ENCODE measurements at regions not wholly inside any gene's neighbourhood (a gene's known extent, or its start where the extent isn't known, plus 50 kb on each side); places are given as distances from the start of the nearest gene placed in this dataset.

GRCh38 chr6:125477844-125478243 lies 176.1 kb upstream of the HDDC2 start:
- TF ChIP-seq CTCF (IDR thresholded peaks at IDR 0.05; ENCODE audit: low read depth, low read length) (no peak), EZH2phosphoT487 (IDR thresholded peaks at IDR 0.05; ENCODE audit: low read depth) (no peak)
- H3K9me3 ChIP-seq (ENCODE audit: insufficient read depth, low read length): no peaks in the 10 kb centered on the region
- peaks cover 5% of the 10 kb centered on the region for H3K4me1 ChIP-seq (ENCODE audit: low read length)

GRCh38 chr6:125480146-125480545 lies 178.4 kb upstream of the HDDC2 start:
- Histone ChIP-seq H3K9ac (ENCODE audit: low read length) (no peak overlapping the region), H3K27ac (ENCODE audit: low read length) (no peak overlapping the region), H3K79me2 (ENCODE audit: low read length) (no peaks in the 10 kb centered on the region), H4K20me1 (ENCODE audit: insufficient read depth, low read length) (no peaks in the 10 kb centered on the region), H3K27me3 (ENCODE audit: low read depth, low read length) (no peaks in the 10 kb centered on the region), H3K9me3 (ENCODE audit: insufficient read depth, low read length) (no peaks in the 10 kb centered on the region), H3K4me3 (ENCODE audit: low read length) (no peak overlapping the region), H2AFZ (ENCODE audit: low read depth, low read length) (no peak overlapping the region), H3K4me1 (ENCODE audit: low read length) (peaks cover 3% of the 10 kb centered on the region; the same call in 1 of the 2 replicates), H3K4me2 (ENCODE audit: low read length) (no peak overlapping the region), H3K36me3 (replicated peaks; ENCODE audit: low read depth, low read length) (no peaks in the 10 kb centered on the region)
- no peak for TF ChIP-seq CTCF (IDR thresholded peaks at IDR 0.05; ENCODE audit: low read depth, low read length)
- no peak for TF ChIP-seq EZH2phosphoT487 (IDR thresholded peaks at IDR 0.05; ENCODE audit: low read depth)

More at GRCh38 chr6:125477844-125478243, 176.1 kb upstream of the HDDC2 start:
- no peaks in the 10 kb centered on the region for H3K27me3 ChIP-seq (ENCODE audit: low read depth, low read length)
- no peaks in the 10 kb centered on the region for H4K20me1 ChIP-seq (ENCODE audit: insufficient read depth, low read length)
- no peak overlapping the region for H3K4me2 ChIP-seq (ENCODE audit: low read length)
- no peak overlapping the region for H2AFZ ChIP-seq (ENCODE audit: low read depth, low read length)
- H3K4me3 ChIP-seq (ENCODE audit: low read length): no peak overlapping the region
- H3K79me2 ChIP-seq (ENCODE audit: low read length): no peaks in the 10 kb centered on the region
- no peak overlapping the region for H3K9ac ChIP-seq (ENCODE audit: low read length)
- H3K27ac ChIP-seq (ENCODE audit: low read length): no peak overlapping the region
- no peaks in the 10 kb centered on the region for H3K36me3 ChIP-seq (replicated peaks; ENCODE audit: low read depth, low read length)

GRCh38 chr6:125480571-125480970 lies 178.8 kb upstream of the HDDC2 start:
- no peak overlapping the region for H2AFZ ChIP-seq (ENCODE audit: low read depth, low read length)
- no peaks in the 10 kb centered on the region for H3K36me3 ChIP-seq (replicated peaks; ENCODE audit: low read depth, low read length)
- H3K9ac ChIP-seq (ENCODE audit: low read length): no peak overlapping the region
- TF ChIP-seq EZH2phosphoT487 (IDR thresholded peaks at IDR 0.05; ENCODE audit: low read depth) (no peak), CTCF (IDR thresholded peaks at IDR 0.05; ENCODE audit: low read depth, low read length) (no peak)
- peaks cover 3% of the 10 kb centered on the region; the same call in 1 of the 2 replicates for H3K4me1 ChIP-seq (ENCODE audit: low read length)
- no peak overlapping the region for H3K27ac ChIP-seq (ENCODE audit: low read length)
- no peak overlapping the region for H3K4me3 ChIP-seq (ENCODE audit: low read length)
- no peaks in the 10 kb centered on the region for H3K79me2 ChIP-seq (ENCODE audit: low read length)
- no peaks in the 10 kb centered on the region for H4K20me1 ChIP-seq (ENCODE audit: insufficient read depth, low read length)
- no peaks in the 10 kb centered on the region for H3K9me3 ChIP-seq (ENCODE audit: insufficient read depth, low read length)
- no peak overlapping the region for H3K4me2 ChIP-seq (ENCODE audit: low read length)
- no peaks in the 10 kb centered on the region for H3K27me3 ChIP-seq (ENCODE audit: low read depth, low read length)

- no peak overlapping the region for H3K27ac ChIP-seq (ENCODE audit: low read length)
- H2AFZ ChIP-seq (ENCODE audit: low read depth, low read length): no peak overlapping the region
- peaks cover 3% of the 10 kb centered on the region; the same call in 1 of the 2 replicates for H3K4me1 ChIP-seq (ENCODE audit: low read length)
- no peak for TF ChIP-seq EZH2phosphoT487 (IDR thresholded peaks at IDR 0.05; ENCODE audit: low read depth)
- no peak for TF ChIP-seq CTCF (IDR thresholded peaks at IDR 0.05; ENCODE audit: low read depth, low read length)
- H3K9me3 ChIP-seq (ENCODE audit: insufficient read depth, low read length): no peaks in the 10 kb centered on the region
- H3K36me3 ChIP-seq (replicated peaks; ENCODE audit: low read depth, low read length): no peaks in the 10 kb centered on the region
- H4K20me1 ChIP-seq (ENCODE audit: insufficient read depth, low read length): no peaks in the 10 kb centered on the region
- H3K27me3 ChIP-seq (ENCODE audit: low read depth, low read length): no peaks in the 10 kb centered on the region
- H3K79me2 ChIP-seq (ENCODE audit: low read length): no peaks in the 10 kb centered on the region
- H3K9ac ChIP-seq (ENCODE audit: low read length): no peak overlapping the region
- no peak overlapping the region for H3K4me2 ChIP-seq (ENCODE audit: low read length)
- H3K4me3 ChIP-seq (ENCODE audit: low read length): no peak overlapping the region
Measured at GRCh38 chr6:125481056-125481455, 179.3 kb upstream of the HDDC2 start.

Measured in OCI-LY3 (cell line).